DMS 273 (cell line): ENCODE measurements at regions not wholly inside any gene's neighbourhood (a gene's known extent, or its start where the extent isn't known, plus 50 kb on each side); places are given as distances from the start of the nearest gene placed in this dataset.
"Not testable (repeated sequence)": the region's sequence is repeated elsewhere in the genome, so short reads cannot be mapped to it uniquely, and the experiment has no call there.

ENCODE experiments used
- DNase-seq: peaks from one replicate; lab custom pipeline; 2025; ENCODE audit not compliant: unreplicated experiment; lab: John Stamatoyannopoulos, UW

- DNase-seq, result no peak
Observed at GRCh38 chr6:119443993-119444641, 94.6 kb upstream of the MAN1A1 start.

GRCh38 chr6:119442776-119443184, 93.2 kb upstream of the MAN1A1 start:
- peak; percentile 86 for DNase-seq

GRCh38 chr6:119440953-119441352, 91.4 kb upstream of the MAN1A1 start:
- no peak for DNase-seq

GRCh38 chr6:119436583-119436982, 87.0 kb upstream of the MAN1A1 start:
- no peak for DNase-seq

GRCh38 chr6:119431799-119432198, 82.2 kb upstream of the MAN1A1 start:
- no peak for DNase-seq

- DNase-seq, result no peak
Observed at GRCh38 chr6:119430805-119431204, 81.2 kb upstream of the MAN1A1 start.

GRCh38 chr6:119428633-119429032, 79.1 kb upstream of the MAN1A1 start:
- DNase-seq, result no peak

- peak; percentile 42 for DNase-seq
Observed at GRCh38 chr6:119426619-119427018, 77.1 kb upstream of the MAN1A1 start.

GRCh38 chr6:119423996-119424395, 74.4 kb upstream of the MAN1A1 start:
- DNase-seq, result no peak

- not testable (repeated sequence) for DNase-seq
Observed at GRCh38 chr6:119418084-119418483, 68.5 kb upstream of the MAN1A1 start.

- no peak for DNase-seq
Observed at GRCh38 chr6:119407156-119407555, 57.6 kb upstream of the MAN1A1 start.

- not testable (repeated sequence) for DNase-seq
Observed at GRCh38 chr6:119405114-119405513, 55.6 kb upstream of the MAN1A1 start.
